Activated naive CD4-positive, alpha-beta T cell treated with anti-CD3 and anti-CD28 coated beads, Interleukin-2, amount 10 ng/mL, durations not matched to agents 7 days and 5 days (primary cell): ENCODE measurements at regions not wholly inside any gene's neighbourhood (a gene's known extent, or its start where the extent isn't known, plus 50 kb on each side); places are given as distances from the start of the nearest gene placed in this dataset.
A peak's percentile ranks its signal among the peaks of the same experiment; 100 is the strongest.

Experiments used
- CTCF ChIA-PET: fragments of 350-600 bp; sonication (Branson Sonifier 250); formaldehyde crosslinking; loops from one replicate; lab custom pipeline; 2021; ENCODE audit warnings: antibody characterized with exemption; lab: Charles Lee
- DNase-seq: peaks from one replicate; pipeline ENCODE4 v3.0.0-alpha.2; 2020
- H3K27ac Mint-ChIP-seq: one replicate; pipeline ENCODE4 v1.8.0; 2021; ENCODE audit warnings: mild to moderate bottlenecking, moderate library complexity, mixed read lengths
- H3K27me3 Mint-ChIP-seq: one replicate; pipeline ENCODE4 v1.8.0; 2021; ENCODE audit warnings: mild to moderate bottlenecking, mixed read lengths
- H3K36me3 Mint-ChIP-seq: one replicate; pipeline ENCODE4 v1.8.0; 2021; ENCODE audit warnings: mixed read lengths
- H3K4me1 Mint-ChIP-seq: one replicate; pipeline ENCODE4 v1.8.0; 2021; ENCODE audit warnings: mixed read lengths
- H3K4me3 Mint-ChIP-seq: one replicate; pipeline ENCODE4 v1.8.0; 2021; ENCODE audit warnings: mild to moderate bottlenecking, moderate library complexity, mixed read lengths
- H3K9me3 Mint-ChIP-seq: one replicate; pipeline ENCODE4 v1.8.0; 2021; ENCODE audit warnings: mixed read lengths

DNA sequence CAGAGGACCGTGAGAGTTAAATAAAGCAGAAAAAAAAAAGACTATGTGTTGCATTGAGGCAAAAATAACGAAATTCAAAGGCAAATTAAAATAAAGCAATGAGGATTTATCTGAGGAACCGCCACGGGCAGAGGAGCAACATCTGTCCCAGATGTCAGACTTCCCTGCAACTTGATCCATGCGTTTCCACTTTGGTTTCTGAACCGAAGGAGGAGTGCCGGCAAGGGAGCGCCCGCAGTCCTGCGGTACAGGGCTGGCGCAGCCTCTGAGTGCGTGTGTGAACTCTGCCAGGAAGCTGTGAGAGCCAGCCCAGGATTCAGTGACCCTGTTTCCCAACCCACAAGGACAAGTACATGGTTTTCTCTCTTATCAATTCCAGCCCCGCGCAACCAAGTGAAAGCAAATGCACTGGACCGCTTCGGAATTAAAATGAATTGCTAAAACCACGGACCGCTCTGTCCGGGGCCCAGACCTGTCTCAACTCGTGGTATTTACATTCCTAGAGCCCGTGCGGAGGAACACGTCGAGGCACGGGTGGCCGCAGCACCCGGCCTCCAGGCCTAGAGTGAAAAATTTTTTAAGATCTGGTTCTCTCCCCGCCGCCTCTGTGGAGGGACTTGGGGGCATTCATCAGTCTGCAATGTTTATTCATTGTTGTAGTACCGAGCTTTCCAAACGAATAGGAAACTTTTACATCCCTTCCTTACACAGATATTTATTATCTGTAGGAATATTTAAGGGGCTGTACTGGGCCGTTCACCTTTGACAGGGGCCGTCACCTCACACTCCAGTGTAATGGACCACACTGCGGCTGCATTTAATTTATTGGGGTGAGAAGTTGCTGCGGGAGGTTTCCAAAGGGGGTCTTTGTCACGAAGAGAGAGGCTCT is 291.5 kb upstream of the NFE2L3 start:
- Mint-ChIP-seq H3K27ac (peak overlapping the region; percentile 89), H3K9me3 (peaks cover 11% of the 10 kb centered on the region), H3K4me1 (peaks cover 49% of the 10 kb centered on the region), H3K4me3 (peak overlapping the region; percentile 25), H3K27me3 (peaks cover 26% of the 10 kb centered on the region), H3K36me3 (peaks cover 37% of the 10 kb centered on the region)
- CTCF ChIA-PET = interaction anchor here (1.4 kb wide), 1 partner anchor 1302 kb away, joined by 3 read pairs; no protein-coding TSS in a partner anchor
- DNase-seq = no peak

DNA sequence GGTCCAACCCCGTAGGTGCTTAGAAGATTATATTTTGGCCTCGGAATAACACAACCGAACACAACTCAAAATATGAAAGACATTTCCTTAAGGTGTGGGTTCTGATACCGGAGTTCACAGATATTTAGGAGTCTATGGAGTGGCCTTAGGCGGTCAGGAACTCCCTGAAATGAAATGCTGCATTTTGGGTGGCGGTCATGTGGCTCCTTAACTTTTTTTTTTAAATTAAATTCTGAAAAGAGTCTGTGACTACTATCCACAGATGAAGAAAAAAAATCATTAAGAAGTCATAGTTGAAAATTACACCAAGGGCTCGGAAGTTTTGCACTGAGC is 290.9 kb upstream of the NFE2L3 start:
- peak overlapping the region; percentile 89 for H3K27ac Mint-ChIP-seq
- H3K9me3 Mint-ChIP-seq = peaks cover 11% of the 10 kb centered on the region
- peaks cover 32% of the 10 kb centered on the region for H3K27me3 Mint-ChIP-seq
- H3K4me1 Mint-ChIP-seq = peaks cover 49% of the 10 kb centered on the region
- H3K36me3 Mint-ChIP-seq = peaks cover 35% of the 10 kb centered on the region
- peak overlapping the region; percentile 25 for H3K4me3 Mint-ChIP-seq
- CTCF ChIA-PET = interaction anchor here (1.7 kb wide), 1 partner anchor 32 kb away, joined by 6 read pairs; no protein-coding TSS in a partner anchor
- no peak for DNase-seq

DNA sequence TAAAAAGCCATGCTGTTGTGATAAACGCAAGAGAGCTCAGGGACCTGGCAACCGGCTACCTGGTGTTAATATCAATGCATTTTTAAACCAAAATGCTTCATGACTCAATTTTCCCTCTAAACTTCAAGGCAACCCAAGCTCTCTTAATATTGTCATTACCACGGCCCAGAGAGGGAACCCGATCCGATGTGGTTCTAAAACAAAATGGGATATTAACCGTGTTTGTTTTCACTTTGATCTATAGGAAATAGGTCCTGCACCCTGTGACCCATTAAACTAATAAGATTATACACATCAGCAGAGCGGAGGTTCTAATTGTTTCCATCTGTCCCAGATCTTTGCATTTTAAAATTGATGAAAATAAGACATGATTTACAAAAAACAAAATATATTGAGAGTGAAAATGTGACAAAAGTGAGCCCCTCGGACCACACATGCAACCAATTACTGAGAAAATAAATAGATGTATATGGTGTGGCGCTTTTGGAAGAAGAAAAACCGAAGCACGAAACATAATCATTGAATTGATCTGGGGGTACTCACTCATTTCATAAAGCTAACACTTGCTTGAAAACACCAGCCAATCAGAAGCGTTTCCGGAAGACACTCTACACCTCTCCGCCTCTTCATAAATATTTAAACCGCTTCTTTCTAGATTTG is 290.3 kb upstream of the NFE2L3 start:
- peaks cover 11% of the 10 kb centered on the region for H3K9me3 Mint-ChIP-seq
- CTCF ChIA-PET = interaction anchor here (1.0 to 1.7 kb wide), 5 partner anchors 9 to 601 kb away, joined by 3 to 7 read pairs (median 3); no protein-coding TSS in a partner anchor
- H3K27ac Mint-ChIP-seq = peak overlapping the region; percentile 89
- DNase-seq = no peak
- peak overlapping the region; percentile 79 for H3K4me3 Mint-ChIP-seq
- peaks cover 38% of the 10 kb centered on the region for H3K27me3 Mint-ChIP-seq
- H3K36me3 Mint-ChIP-seq = peaks cover 35% of the 10 kb centered on the region
- peaks cover 49% of the 10 kb centered on the region for H3K4me1 Mint-ChIP-seq

DNA sequence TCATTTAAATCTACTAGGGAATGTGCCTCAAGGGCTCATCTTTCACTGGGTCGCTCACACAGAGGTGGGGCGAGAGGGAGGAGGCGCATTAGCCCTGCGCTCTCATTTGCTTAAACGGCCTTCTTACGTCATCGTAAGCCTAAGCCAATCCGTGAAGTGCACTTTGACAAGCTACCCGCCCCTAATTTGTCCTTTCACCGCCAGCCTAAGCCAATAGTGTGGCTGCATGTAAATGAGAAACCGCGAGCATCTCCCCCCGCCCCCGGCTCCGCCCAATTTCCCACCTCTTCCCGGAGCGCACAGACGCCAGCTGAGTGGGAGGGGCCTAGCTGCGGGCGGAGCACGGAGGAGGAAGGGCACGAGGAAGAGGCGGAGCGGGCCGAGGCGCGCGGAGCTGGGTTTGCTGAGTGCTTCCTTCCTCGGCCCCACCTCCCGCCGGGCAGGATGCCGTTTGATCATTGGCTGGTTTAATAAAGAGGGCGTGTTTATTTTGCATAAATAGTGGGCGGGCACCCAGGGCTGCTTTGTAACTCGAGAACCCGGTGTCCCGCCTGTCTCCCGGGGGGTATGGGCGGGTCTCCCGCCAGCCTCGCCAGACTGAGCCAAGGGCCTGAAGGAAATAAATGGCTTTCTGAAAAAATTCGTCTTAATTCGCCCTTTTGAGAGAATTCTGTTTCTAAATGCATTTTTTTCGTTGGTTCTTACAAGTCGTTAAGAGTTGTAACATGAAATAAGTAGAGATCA is 289.6 kb upstream of the NFE2L3 start:
- Mint-ChIP-seq H3K27me3 (peaks cover 40% of the 10 kb centered on the region), H3K36me3 (peaks cover 35% of the 10 kb centered on the region), H3K9me3 (peaks cover 11% of the 10 kb centered on the region), H3K4me3 (peak overlapping the region; percentile 79), H3K27ac (peak overlapping the region; percentile 89), H3K4me1 (peaks cover 49% of the 10 kb centered on the region)
- DNase-seq = peak; percentile 98
- CTCF ChIA-PET = interaction anchor here (1.0 to 1.7 kb wide), 5 partner anchors 10 to 601 kb away, joined by 3 to 7 read pairs (median 3); no protein-coding TSS in a partner anchor

DNA sequence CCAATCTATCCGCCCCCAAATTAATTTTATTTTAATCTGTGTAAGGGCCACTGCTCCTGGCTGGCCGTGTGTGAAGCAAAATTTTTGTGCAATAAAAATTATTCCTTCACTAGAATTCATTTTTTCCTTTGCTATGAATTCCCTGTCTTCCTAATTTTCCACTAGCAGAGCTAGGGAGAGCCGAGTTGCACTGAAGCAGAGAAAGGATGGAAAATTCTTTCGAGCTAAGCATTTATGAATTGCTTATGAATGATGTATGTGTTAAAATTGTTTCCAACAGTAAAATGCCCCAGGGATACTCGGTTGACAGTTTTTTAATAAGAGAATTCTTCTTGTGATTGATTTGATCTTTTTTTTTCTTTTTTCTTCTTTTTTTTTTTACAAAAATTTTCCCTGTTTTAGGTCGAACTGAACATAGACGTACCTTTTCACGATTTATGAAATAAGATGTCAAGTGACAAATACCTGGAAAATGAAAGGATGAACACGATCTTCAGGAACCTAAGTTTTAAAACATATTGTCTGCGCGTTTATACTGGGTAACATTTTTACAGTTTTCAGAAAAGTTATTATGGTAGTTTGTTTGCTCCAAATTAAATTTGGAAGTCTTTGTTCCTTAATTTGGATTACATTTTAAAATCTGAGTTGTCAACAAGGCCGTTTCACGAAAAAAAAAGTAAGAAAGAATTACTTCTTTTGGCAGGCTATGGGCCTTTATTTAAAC is 288.8 kb upstream of the NFE2L3 start:
- H3K4me1 Mint-ChIP-seq = peaks cover 49% of the 10 kb centered on the region
- H3K4me3 Mint-ChIP-seq = peak overlapping the region; percentile 79
- CTCF ChIA-PET = interaction anchor here (1.2 kb wide), 1 partner anchor 11 kb away, joined by 7 read pairs; no protein-coding TSS in a partner anchor
- peak overlapping the region; percentile 89 for H3K27ac Mint-ChIP-seq
- peaks cover 46% of the 10 kb centered on the region for H3K27me3 Mint-ChIP-seq
- DNase-seq = no peak
- H3K9me3 Mint-ChIP-seq = peaks cover 11% of the 10 kb centered on the region
- H3K36me3 Mint-ChIP-seq = peaks cover 35% of the 10 kb centered on the region

DNA sequence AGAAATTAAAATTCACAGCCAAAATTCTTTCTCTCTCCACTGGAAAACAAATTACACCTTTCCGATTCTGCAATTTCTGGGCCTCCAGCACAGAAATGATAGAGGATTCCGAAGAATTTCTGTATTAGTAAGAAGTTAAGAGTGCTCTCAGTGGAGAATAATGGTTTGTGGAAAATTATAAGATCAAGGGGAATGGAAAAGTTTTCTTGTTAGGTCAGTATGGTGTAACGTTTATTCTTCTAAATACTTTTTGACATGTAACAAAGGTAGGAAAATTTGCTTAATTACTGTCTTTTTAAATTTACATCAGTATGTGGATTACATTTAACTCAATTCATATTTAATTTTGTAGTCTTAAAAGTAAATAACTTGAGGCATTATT is 288.3 kb upstream of the NFE2L3 start:
- Mint-ChIP-seq H3K4me1 (peaks cover 47% of the 10 kb centered on the region), H3K27me3 (peaks cover 51% of the 10 kb centered on the region), H3K4me3 (no peak overlapping the region)

DNA sequence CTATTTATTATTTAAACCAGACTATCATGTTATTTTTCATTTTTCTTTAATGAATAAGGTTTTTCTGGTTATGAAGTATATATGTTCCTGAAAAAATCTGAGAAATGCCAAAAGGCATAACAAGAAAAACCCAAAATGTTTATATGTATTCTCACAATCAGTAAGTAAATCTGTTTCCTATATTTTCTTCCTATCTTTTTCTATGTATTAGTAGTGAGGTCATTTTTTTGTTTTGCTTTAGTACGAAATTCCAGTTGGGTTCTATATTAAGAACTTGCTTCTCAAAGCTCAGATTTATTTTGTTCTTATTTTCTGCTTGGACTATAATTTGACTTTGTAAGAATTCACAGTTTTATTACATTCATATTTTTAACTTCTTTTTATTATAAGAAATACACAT is 287.5 kb upstream of the NFE2L3 start:
- no peak for DNase-seq
- no peak overlapping the region for H3K27ac Mint-ChIP-seq
- no peak overlapping the region for H3K4me3 Mint-ChIP-seq
- H3K4me1 Mint-ChIP-seq = peaks cover 39% of the 10 kb centered on the region
- H3K27me3 Mint-ChIP-seq = peaks cover 59% of the 10 kb centered on the region
- peaks cover 11% of the 10 kb centered on the region for H3K9me3 Mint-ChIP-seq
- H3K36me3 Mint-ChIP-seq = peaks cover 25% of the 10 kb centered on the region
- CTCF ChIA-PET = interaction anchor here (1.0 to 1.4 kb wide), 2 partner anchors 10 to 30 kb away, joined by 3 to 4 read pairs; no protein-coding TSS in a partner anchor

More for the DNA sequence above, 288.3 kb upstream of the NFE2L3 start:
- no peak for DNase-seq
- Mint-ChIP-seq H3K9me3 (peaks cover 11% of the 10 kb centered on the region), H3K36me3 (peaks cover 32% of the 10 kb centered on the region), H3K27ac (no peak overlapping the region)
- CTCF ChIA-PET = interaction anchor here (1.4 kb wide), 1 partner anchor 31 kb away, joined by 4 read pairs; no protein-coding TSS in a partner anchor

DNA sequence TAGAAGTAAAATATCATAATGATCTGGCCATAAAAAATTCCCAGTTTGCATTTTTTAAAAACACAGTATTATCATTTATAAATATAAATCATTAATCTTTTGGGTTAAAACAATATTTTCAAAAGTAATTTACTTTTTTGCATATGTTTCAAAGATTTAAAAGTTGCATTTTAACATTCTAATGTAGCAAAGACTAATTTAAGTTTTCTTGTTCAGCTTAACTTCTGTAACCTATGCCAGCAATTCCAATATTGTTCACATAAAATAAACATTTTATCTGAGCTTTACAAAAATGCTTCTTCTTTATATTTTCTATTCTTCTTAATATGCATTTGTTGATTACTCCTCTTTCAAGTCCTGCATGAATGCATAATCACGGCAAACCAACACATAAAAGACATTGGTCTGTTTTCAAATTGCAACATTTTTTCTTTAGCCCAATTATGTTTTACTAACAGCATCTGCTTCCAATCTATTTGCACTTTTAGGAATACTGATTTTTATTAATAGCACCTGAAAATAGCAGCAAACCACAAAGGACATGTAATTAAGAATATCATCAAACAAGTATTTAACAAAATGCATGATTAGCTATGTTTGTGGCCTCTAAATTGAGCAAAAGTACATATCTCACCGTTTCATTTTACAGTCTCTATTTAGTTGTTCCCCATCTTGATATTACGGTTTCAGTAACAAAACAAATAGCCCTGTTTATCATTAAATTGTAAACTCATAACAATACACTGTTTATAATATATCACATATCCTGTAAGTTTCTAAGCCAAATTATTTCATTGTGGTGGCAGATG is 286.9 kb upstream of the NFE2L3 start:
- DNase-seq = no peak
- peaks cover 8% of the 10 kb centered on the region for H3K9me3 Mint-ChIP-seq
- H3K4me1 Mint-ChIP-seq = peaks cover 32% of the 10 kb centered on the region
- H3K27me3 Mint-ChIP-seq = peaks cover 66% of the 10 kb centered on the region
- peaks cover 18% of the 10 kb centered on the region for H3K36me3 Mint-ChIP-seq
- CTCF ChIA-PET = interaction anchor here (1.0 to 1.4 kb wide), 2 partner anchors 10 to 29 kb away, joined by 3 to 4 read pairs; no protein-coding TSS in a partner anchor
- no peak overlapping the region for H3K27ac Mint-ChIP-seq
- no peak overlapping the region for H3K4me3 Mint-ChIP-seq

DNA sequence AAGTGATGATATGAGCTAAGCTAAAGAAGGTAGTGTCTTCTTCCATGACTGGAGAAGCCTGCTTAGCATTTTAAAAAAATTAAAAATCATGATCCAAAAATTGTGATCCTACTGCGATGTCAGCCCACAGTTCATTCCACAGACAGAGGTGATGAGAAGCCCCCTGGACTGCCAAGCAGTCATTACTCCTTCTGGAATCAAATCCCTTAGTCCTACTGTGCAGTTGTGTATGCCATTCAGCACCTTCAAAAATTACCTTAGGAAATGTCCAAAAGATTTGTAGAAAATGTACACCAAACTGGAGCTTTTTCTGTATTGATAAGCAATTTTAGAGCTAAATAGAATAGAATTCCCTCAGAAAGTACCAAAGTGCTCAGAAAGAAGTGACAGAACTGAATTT is 283.5 kb upstream of the NFE2L3 start:
- no peak overlapping the region for H3K4me3 Mint-ChIP-seq
- H3K4me1 Mint-ChIP-seq = peaks cover 2% of the 10 kb centered on the region
- H3K9me3 Mint-ChIP-seq = no peaks in the 10 kb centered on the region
- no peak for DNase-seq
- H3K36me3 Mint-ChIP-seq = no peaks in the 10 kb centered on the region
- H3K27ac Mint-ChIP-seq = no peak overlapping the region
- CTCF ChIA-PET = interaction anchor here (1.1 kb wide), 1 partner anchor 17 kb away, joined by 3 read pairs; no protein-coding TSS in a partner anchor
- H3K27me3 Mint-ChIP-seq = peaks cover 71% of the 10 kb centered on the region

DNA sequence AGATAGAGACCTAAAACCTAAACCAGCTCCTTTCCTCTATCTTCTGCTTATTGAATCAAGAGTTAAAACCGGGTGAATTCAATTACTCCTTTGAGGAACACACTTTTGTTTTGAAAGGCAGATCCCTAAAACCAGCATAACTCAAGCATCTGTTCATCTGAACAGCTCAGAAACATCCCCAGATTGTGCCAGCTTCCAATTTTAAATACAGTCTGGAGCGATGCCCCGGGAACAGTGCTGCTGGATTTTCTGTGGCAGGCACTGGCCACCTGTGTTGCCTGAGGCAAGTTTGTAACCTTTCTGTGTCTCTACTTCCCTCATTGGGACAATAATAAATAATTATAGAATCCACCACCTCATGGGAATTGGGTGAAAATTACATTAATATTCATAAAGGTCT is 281.4 kb upstream of the NFE2L3 start:
- Mint-ChIP-seq H3K36me3 (no peaks in the 10 kb centered on the region), H3K27ac (no peak overlapping the region), H3K4me3 (no peak overlapping the region), H3K27me3 (peaks cover 72% of the 10 kb centered on the region), H3K4me1 (no peaks in the 10 kb centered on the region), H3K9me3 (no peaks in the 10 kb centered on the region)
- DNase-seq = no peak
- CTCF ChIA-PET = no interaction called here

DNA sequence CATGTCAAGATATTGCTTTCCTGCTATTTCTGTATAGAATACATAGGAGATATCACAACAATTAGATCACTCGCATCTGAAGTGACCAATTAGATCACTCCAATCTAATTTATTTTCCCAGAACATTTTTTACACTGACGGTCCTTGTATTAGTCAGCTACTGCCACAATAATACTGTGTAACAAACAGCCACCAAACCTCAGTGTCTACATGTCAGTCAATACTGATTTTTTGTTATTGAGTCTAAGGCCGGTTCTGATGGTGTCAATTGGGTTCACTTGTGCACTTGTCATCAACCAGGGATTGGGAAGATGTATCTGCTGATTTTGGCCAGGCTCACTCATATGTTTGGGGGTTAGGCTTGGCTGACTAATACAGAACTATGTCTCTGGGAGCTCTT is 275.9 kb upstream of the NFE2L3 start:
- peaks cover 52% of the 10 kb centered on the region for H3K27me3 Mint-ChIP-seq
- H3K27ac Mint-ChIP-seq = no peak overlapping the region
- CTCF ChIA-PET = no interaction called here
- no peaks in the 10 kb centered on the region for H3K9me3 Mint-ChIP-seq
- no peaks in the 10 kb centered on the region for H3K36me3 Mint-ChIP-seq
- no peaks in the 10 kb centered on the region for H3K4me1 Mint-ChIP-seq
- H3K4me3 Mint-ChIP-seq = no peak overlapping the region
- DNase-seq = no peak

DNA sequence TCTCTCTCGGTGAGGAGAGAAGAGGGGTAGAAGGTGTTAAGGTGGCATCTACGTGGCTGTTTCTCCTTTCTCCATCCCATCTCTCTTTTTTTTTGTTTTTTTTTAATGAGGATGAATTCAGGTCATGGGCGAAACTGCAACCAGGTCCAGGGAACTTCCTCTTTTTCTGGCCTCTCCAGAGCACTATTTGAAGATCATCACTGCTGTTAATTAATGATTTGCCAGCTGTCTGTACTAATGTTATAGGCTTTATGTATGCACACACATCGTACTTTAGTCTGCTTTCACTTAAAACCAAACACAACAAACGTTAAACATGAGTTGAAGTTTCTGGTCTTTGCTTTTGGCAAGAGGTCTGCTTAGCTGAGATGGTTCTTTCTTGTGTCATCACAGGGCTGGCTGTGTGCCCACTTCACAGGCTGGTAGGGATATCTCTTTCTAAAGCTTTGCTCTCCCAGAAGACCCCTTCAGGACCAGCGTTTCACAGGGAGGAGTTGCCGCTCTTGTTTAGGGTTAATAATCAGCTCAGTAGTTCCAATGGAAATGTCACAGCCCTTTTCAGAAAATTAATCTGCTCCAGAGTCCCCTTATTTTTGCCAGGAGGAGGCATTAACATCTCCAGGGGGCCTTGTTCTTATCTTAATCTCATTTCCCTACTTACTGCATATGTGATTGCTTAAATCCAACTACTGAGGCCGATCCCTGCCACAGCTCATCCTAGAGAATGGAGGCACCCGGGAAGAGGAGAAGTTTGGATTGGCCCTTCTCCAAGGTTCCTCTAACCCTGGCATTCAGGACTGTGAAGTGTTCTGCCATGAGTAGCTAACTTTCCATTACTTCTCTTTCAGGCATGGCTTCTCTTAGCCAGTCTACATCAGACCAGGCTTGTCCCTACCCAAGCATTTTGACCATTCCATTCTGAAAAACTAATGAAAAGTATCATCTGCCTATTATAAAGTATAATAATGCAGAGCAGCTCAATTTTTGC is 273.9 kb upstream of the NFE2L3 start:
- H3K4me1 Mint-ChIP-seq = no peaks in the 10 kb centered on the region
- CTCF ChIA-PET = no interaction called here
- no peak overlapping the region for H3K27ac Mint-ChIP-seq
- H3K27me3 Mint-ChIP-seq = peaks cover 41% of the 10 kb centered on the region
- H3K36me3 Mint-ChIP-seq = no peaks in the 10 kb centered on the region
- no peak for DNase-seq
- no peaks in the 10 kb centered on the region for H3K9me3 Mint-ChIP-seq
- H3K4me3 Mint-ChIP-seq = no peak overlapping the region
